Lower lobe of right lung (tissue), 2 donors: ENCODE measurements at regions not wholly inside any gene's neighbourhood (a gene's known extent, or its start where the extent isn't known, plus 50 kb on each side); places are given as distances from the start of the nearest gene placed in this dataset.

Experiments used
- ATAC-seq, 2 donors: fragments of 200-7000 bp; cut with Tn5 transposase; one replicate each; pipeline ENCODE4 v1.9.1; 2020 to 2022; ENCODE audit warnings: mild to moderate bottlenecking in 2 of 2, moderate library complexity in 2 of 2
- DNase-seq: peaks from one replicate; pipeline ENCODE4 v3.0.0-alpha.2; 2020
- H3K27ac ChIP-seq: fragments of 200-600 bp; one replicate; pipeline ENCODE4 v1.8.0; 2022
- H3K27me3 ChIP-seq: fragments of 200-600 bp; one replicate; pipeline ENCODE4 v1.8.0; 2022; ENCODE audit warnings: low read depth
- H3K36me3 ChIP-seq: fragments of 200-600 bp; one replicate; pipeline ENCODE4 v1.8.0; 2022; ENCODE audit warnings: mild to moderate bottlenecking
- H3K4me1 ChIP-seq: fragments of 200-600 bp; one replicate; pipeline ENCODE4 v1.8.0; 2022
- H3K4me3 ChIP-seq: fragments of 200-600 bp; one replicate; pipeline ENCODE4 v1.8.0; 2022; ENCODE audit warnings: mild to moderate bottlenecking
- H3K9me3 ChIP-seq: fragments of 200-600 bp; one replicate; pipeline ENCODE4 v1.8.0; 2022
- intact Hi-C: fragments of 100-400 bp; cut with DNase I; formaldehyde crosslinking; loops from one replicate; pipeline ENCODE4 v1.11.0; 2022
- TF ChIP-seq, protein P1 (sequence below): fragments of 200-600 bp; IDR thresholded peaks from one replicate; pipeline ENCODE4 v1.8.0; 2022; ENCODE audit warnings: antibody characterized with exemption, mild to moderate bottlenecking
- donor health status: DM: no; HTN: yes; CAD: no; lungs with severe emphysema.

GRCh38 chr5:66246608-66247007, 102.5 kb downstream of the SREK1 start:
- ATAC-seq (no peak), DNase-seq (no peak)
- intact Hi-C loops = no loop called here
- TF ChIP-seq, protein P1, sequence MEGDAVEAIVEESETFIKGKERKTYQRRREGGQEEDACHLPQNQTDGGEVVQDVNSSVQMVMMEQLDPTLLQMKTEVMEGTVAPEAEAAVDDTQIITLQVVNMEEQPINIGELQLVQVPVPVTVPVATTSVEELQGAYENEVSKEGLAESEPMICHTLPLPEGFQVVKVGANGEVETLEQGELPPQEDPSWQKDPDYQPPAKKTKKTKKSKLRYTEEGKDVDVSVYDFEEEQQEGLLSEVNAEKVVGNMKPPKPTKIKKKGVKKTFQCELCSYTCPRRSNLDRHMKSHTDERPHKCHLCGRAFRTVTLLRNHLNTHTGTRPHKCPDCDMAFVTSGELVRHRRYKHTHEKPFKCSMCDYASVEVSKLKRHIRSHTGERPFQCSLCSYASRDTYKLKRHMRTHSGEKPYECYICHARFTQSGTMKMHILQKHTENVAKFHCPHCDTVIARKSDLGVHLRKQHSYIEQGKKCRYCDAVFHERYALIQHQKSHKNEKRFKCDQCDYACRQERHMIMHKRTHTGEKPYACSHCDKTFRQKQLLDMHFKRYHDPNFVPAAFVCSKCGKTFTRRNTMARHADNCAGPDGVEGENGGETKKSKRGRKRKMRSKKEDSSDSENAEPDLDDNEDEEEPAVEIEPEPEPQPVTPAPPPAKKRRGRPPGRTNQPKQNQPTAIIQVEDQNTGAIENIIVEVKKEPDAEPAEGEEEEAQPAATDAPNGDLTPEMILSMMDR = no peak
- H3K27me3 ChIP-seq = no peaks in the 10 kb centered on the region
- H3K36me3 ChIP-seq = no peaks in the 10 kb centered on the region
- no peaks in the 10 kb centered on the region for H3K4me1 ChIP-seq
- H3K9me3 ChIP-seq = no peaks in the 10 kb centered on the region
- no peak overlapping the region for H3K4me3 ChIP-seq
- no peak overlapping the region for H3K27ac ChIP-seq

- DNase-seq (no peak), ATAC-seq (no peak)
- Histone ChIP-seq H3K36me3 (no peaks in the 10 kb centered on the region), H3K9me3 (no peaks in the 10 kb centered on the region), H3K4me3 (no peak overlapping the region), H3K27ac (no peak overlapping the region), H3K27me3 (no peaks in the 10 kb centered on the region), H3K4me1 (no peaks in the 10 kb centered on the region)
- intact Hi-C loops = no loop called here
- TF ChIP-seq, protein P1 = no peak
Measured at GRCh38 chr5:66247176-66247960, 103.3 kb downstream of the SREK1 start.

DNA sequence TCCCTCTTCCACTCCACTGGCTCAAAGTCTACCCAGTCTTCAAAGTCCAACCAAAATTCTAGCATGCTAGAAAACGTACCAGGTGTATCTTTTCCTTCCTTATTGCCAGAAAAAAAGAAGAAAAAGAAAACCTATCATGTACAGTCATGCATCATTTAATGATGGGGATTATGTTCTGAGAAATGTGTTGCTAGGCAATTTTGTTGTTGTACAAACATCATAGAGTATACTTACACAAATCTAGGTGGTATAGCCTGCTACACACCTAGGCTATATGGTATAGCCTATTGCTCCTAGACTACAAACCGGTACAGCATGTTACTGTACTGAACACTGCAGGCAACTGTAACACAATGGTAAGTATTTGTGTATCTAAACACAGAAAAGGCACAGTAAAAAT, 104.8 kb downstream of the SREK1 start:
- intact Hi-C loops = no loop called here
- DNase-seq = no peak
- no peaks in the 10 kb centered on the region for H3K27me3 ChIP-seq
- H3K4me1 ChIP-seq = no peaks in the 10 kb centered on the region
- no peaks in the 10 kb centered on the region for H3K9me3 ChIP-seq
- TF ChIP-seq, protein P1 = no peak
- H3K27ac ChIP-seq = no peak overlapping the region
- no peak overlapping the region for H3K4me3 ChIP-seq
- no peaks in the 10 kb centered on the region for H3K36me3 ChIP-seq
- ATAC-seq = no peak

- no peaks in the 10 kb centered on the region for H3K27me3 ChIP-seq
- DNase-seq (no peak), ATAC-seq (no peak)
- no peak overlapping the region for H3K4me3 ChIP-seq
- TF ChIP-seq, protein P1 = no peak
- H3K27ac ChIP-seq = no peak overlapping the region
- H3K4me1 ChIP-seq = no peaks in the 10 kb centered on the region
- intact Hi-C loops = no loop called here
- no peaks in the 10 kb centered on the region for H3K36me3 ChIP-seq
- no peaks in the 10 kb centered on the region for H3K9me3 ChIP-seq
Measured at GRCh38 chr5:66249920-66250319, 105.8 kb downstream of the SREK1 start.

DNA sequence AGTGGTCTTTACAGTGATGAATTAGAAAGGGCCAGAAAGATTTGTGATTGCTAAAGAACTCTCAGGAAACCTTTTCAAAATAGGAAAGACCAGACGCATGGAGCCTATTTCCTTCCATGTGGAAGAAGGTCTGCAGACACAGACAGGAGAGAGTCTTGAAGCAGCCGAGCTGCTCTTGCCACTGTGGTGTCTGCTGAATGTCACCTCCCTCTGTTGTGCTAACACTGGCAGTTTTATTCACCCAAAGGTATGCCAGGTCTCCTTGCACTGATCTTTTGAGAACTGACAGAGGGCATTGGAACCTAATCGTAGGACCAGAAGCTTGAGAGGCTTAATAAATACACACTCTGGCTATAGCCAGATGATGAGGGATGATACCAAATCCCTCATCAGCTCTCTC, 108.7 kb downstream of the SREK1 start:
- H3K9me3 ChIP-seq = no peaks in the 10 kb centered on the region
- no peak for ATAC-seq
- no peaks in the 10 kb centered on the region for H3K4me1 ChIP-seq
- TF ChIP-seq, protein P1 = no peak
- no peaks in the 10 kb centered on the region for H3K27me3 ChIP-seq
- no peak overlapping the region for H3K27ac ChIP-seq
- no peak overlapping the region for H3K4me3 ChIP-seq
- intact Hi-C loops = no loop called here
- no peak for DNase-seq
- no peaks in the 10 kb centered on the region for H3K36me3 ChIP-seq
